ENCODE measurements at regions not wholly inside any gene's neighbourhood (a gene's known extent, or its start where the extent isn't known, plus 50 kb on each side); places are given as distances from the start of the nearest gene placed in this dataset.

DNA sequence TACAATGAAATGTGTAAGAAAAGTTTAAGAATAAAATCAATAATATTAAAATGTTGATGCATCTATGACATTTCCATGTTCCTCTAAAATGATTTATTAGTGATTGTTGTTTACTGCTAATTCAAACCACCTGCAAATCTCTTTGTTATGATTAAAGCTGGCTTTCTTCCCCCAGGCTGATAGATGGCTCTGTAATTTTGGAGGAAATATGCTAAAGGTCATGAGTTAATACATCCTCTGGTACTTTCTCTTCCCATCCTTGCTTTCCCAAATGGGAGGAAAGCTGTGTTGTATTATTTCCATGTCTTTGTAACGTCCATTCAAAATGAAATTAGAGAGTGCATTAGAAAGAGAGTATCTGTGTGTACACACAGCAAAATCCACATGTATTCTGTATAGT, 139.5 kb upstream of the TMCO5A start:
- H4K20me1 ChIP-seq (replicated peaks; ENCODE audit: insufficient read depth): no peaks in the 10 kb centered on the region
- no peaks in the 10 kb centered on the region for H3F3A ChIP-seq (replicated peaks; ENCODE audit: low read depth)
- DNase-seq (ENCODE audit: low spot score) (no peak), ATAC-seq (no peak)
- Mint-ChIP-seq H3K27me3 (ENCODE audit: insufficient read depth, low read depth, poor library complexity) (no peaks in the 10 kb centered on the region), H3K4me3 (no peak overlapping the region), H3K27ac (no peak overlapping the region), H3K4me1 (peaks cover 12% of the 10 kb centered on the region), H3K36me3 (ENCODE audit: low read depth) (peaks cover 5% of the 10 kb centered on the region; the same call in 2 of the 3 replicates), H3K9me3 (peaks cover 14% of the 10 kb centered on the region)
- no peak overlapping the region for H3K4me2 ChIP-seq
- no peak overlapping the region for H3K27ac ChIP-seq (ENCODE audit: low read depth)
- H2AFZ ChIP-seq: no peak overlapping the region
- no peaks in the 10 kb centered on the region for H3K36me3 ChIP-seq (ENCODE audit: insufficient read depth)
- TF ChIP-seq NANOG (IDR thresholded peaks at IDR 0.05; ENCODE audit: borderline replicate concordance) (no peak), EZH2phosphoT487 (IDR thresholded peaks at IDR 0.05; ENCODE audit: unreplicated experiment) (no peak)
- TF ChIP-seq, protein P1, sequence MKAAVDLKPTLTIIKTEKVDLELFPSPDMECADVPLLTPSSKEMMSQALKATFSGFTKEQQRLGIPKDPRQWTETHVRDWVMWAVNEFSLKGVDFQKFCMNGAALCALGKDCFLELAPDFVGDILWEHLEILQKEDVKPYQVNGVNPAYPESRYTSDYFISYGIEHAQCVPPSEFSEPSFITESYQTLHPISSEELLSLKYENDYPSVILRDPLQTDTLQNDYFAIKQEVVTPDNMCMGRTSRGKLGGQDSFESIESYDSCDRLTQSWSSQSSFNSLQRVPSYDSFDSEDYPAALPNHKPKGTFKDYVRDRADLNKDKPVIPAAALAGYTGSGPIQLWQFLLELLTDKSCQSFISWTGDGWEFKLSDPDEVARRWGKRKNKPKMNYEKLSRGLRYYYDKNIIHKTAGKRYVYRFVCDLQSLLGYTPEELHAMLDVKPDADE (IDR thresholded peaks at IDR 0.05): no peak
- TF ChIP-seq, protein P2, sequence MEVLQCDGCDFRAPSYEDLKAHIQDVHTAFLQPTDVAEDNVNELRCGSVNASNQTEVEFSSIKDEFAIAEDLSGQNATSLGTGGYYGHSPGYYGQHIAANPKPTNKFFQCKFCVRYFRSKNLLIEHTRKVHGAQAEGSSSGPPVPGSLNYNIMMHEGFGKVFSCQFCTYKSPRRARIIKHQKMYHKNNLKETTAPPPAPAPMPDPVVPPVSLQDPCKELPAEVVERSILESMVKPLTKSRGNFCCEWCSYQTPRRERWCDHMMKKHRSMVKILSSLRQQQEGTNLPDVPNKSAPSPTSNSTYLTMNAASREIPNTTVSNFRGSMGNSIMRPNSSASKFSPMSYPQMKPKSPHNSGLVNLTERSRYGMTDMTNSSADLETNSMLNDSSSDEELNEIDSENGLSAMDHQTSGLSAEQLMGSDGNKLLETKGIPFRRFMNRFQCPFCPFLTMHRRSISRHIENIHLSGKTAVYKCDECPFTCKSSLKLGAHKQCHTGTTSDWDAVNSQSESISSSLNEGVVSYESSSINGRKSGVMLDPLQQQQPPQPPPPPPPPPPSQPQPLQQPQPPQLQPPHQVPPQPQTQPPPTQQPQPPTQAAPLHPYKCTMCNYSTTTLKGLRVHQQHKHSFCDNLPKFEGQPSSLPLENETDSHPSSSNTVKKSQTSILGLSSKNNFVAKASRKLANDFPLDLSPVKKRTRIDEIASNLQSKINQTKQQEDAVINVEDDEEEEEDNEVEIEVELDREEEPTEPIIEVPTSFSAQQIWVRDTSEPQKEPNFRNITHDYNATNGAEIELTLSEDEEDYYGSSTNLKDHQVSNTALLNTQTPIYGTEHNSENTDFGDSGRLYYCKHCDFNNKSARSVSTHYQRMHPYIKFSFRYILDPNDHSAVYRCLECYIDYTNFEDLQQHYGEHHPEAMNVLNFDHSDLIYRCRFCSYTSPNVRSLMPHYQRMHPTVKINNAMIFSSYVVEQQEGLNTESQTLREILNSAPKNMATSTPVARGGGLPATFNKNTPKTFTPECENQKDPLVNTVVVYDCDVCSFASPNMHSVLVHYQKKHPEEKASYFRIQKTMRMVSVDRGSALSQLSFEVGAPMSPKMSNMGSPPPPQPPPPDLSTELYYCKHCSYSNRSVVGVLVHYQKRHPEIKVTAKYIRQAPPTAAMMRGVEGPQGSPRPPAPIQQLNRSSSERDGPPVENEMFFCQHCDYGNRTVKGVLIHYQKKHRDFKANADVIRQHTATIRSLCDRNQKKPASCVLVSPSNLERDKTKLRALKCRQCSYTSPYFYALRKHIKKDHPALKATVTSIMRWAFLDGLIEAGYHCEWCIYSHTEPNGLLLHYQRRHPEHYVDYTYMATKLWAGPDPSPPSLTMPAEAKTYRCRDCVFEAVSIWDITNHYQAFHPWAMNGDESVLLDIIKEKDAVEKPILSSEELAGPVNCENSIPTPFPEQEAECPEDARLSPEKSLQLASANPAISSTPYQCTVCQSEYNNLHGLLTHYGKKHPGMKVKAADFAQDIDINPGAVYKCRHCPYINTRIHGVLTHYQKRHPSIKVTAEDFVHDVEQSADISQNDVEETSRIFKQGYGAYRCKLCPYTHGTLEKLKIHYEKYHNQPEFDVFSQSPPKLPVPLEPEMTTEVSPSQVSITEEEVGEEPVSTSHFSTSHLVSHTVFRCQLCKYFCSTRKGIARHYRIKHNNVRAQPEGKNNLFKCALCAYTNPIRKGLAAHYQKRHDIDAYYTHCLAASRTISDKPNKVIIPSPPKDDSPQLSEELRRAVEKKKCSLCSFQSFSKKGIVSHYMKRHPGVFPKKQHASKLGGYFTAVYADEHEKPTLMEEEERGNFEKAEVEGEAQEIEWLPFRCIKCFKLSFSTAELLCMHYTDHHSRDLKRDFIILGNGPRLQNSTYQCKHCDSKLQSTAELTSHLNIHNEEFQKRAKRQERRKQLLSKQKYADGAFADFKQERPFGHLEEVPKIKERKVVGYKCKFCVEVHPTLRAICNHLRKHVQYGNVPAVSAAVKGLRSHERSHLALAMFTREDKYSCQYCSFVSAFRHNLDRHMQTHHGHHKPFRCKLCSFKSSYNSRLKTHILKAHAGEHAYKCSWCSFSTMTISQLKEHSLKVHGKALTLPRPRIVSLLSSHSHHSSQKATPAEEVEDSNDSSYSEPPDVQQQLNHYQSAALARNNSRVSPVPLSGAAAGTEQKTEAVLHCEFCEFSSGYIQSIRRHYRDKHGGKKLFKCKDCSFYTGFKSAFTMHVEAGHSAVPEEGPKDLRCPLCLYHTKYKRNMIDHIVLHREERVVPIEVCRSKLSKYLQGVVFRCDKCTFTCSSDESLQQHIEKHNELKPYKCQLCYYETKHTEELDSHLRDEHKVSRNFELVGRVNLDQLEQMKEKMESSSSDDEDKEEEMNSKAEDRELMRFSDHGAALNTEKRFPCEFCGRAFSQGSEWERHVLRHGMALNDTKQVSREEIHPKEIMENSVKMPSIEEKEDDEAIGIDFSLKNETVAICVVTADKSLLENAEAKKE (CRISPR knock-in tag; IDR thresholded peaks at IDR 0.05): no peak
- H3K4me1 ChIP-seq (ENCODE audit: insufficient read depth): peaks cover 22% of the 10 kb centered on the region
- H3K79me2 ChIP-seq (replicated peaks; ENCODE audit: insufficient read depth): no peaks in the 10 kb centered on the region
- H3K27me3 ChIP-seq (ENCODE audit: insufficient read depth): no peaks in the 10 kb centered on the region
- H3K4me3 ChIP-seq: no peak overlapping the region
- H3K9me2 ChIP-seq (ENCODE audit: insufficient read depth): no peaks in the 10 kb centered on the region

DNA sequence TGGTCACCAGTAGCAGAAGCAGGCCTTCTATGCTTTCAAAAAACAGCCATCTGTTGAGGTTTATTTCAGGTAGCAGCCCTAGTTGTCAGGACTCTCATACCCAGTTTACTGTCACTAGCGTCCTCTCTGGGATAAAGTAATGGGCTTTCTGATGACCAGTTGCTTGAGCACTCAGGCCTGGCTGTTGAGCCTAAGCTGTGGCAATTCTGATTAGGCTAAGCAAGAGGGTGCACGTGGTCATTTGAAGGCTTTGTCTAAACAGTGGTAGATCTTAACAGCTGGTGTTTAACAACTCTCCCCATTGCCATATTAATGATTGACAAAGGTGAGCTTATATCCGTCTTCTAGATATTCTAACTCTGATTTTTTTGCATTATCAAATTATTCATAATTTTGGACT, 132.9 kb upstream of the TMCO5A start:
- no peaks in the 10 kb centered on the region; the same call in 2 of the 3 replicates for H3K4me1 Mint-ChIP-seq
- Histone ChIP-seq H3K4me2 (no peak overlapping the region), H3K27me3 (ENCODE audit: insufficient read depth) (no peaks in the 10 kb centered on the region), H3K36me3 (ENCODE audit: insufficient read depth) (no peaks in the 10 kb centered on the region), H2AFZ (peak overlapping the region; percentile 19; the same call in 1 of the 2 replicates), H3K4me3 (no peak overlapping the region), H3K9me2 (ENCODE audit: insufficient read depth) (no peaks in the 10 kb centered on the region), H3K27ac (ENCODE audit: low read depth) (no peak overlapping the region), H3F3A (replicated peaks; ENCODE audit: low read depth) (no peaks in the 10 kb centered on the region), H3K4me1 (ENCODE audit: insufficient read depth) (peaks cover 3% of the 10 kb centered on the region; the same call in 1 of the 2 replicates), H4K20me1 (replicated peaks; ENCODE audit: insufficient read depth) (no peaks in the 10 kb centered on the region), H3K79me2 (replicated peaks; ENCODE audit: insufficient read depth) (no peaks in the 10 kb centered on the region)
- no peak overlapping the region for H3K4me3 Mint-ChIP-seq
- ATAC-seq (no peak), DNase-seq (ENCODE audit: low spot score) (no peak)
- H3K36me3 Mint-ChIP-seq (ENCODE audit: low read depth): peaks cover 5% of the 10 kb centered on the region; the same call in 2 of the 3 replicates
- H3K27me3 Mint-ChIP-seq (ENCODE audit: insufficient read depth, low read depth, poor library complexity): no peaks in the 10 kb centered on the region
- H3K27ac Mint-ChIP-seq: no peak overlapping the region
- peaks cover 14% of the 10 kb centered on the region for H3K9me3 Mint-ChIP-seq
- TF ChIP-seq, protein P3, sequence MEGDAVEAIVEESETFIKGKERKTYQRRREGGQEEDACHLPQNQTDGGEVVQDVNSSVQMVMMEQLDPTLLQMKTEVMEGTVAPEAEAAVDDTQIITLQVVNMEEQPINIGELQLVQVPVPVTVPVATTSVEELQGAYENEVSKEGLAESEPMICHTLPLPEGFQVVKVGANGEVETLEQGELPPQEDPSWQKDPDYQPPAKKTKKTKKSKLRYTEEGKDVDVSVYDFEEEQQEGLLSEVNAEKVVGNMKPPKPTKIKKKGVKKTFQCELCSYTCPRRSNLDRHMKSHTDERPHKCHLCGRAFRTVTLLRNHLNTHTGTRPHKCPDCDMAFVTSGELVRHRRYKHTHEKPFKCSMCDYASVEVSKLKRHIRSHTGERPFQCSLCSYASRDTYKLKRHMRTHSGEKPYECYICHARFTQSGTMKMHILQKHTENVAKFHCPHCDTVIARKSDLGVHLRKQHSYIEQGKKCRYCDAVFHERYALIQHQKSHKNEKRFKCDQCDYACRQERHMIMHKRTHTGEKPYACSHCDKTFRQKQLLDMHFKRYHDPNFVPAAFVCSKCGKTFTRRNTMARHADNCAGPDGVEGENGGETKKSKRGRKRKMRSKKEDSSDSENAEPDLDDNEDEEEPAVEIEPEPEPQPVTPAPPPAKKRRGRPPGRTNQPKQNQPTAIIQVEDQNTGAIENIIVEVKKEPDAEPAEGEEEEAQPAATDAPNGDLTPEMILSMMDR (conservative IDR thresholded peaks at IDR 0.05; ENCODE audit: low read depth in 2 of 2): no peak

Data from GM23338 (cell line).